GM12878 (cell line): ENCODE measurements at regions not wholly inside any gene's neighbourhood (a gene's known extent, or its start where the extent isn't known, plus 50 kb on each side); places are given as distances from the start of the nearest gene placed in this dataset.

Source experiments
- ATAC-seq: fragments of 200-7000 bp; cut with Tn5 transposase; 3 replicates; pipeline ENCODE4 v1.9.1; 2020; ENCODE audit warnings: mild to moderate bottlenecking, moderate library complexity
- BruUV-seq: library from RNA; stranded (reverse); fragments of 400-500 nt; replicated peaks from 2 replicates; lab custom pipeline; 2021; lab: Mats Ljungman, UMichigan
- CTCF ChIA-PET: fragments of 300-600 bp; sonication (Branson Sonifier 250); formaldehyde crosslinking; extraction: SDS; loops from one replicate; lab custom pipeline; 2021; ENCODE audit warnings: inconsistent platforms; lab: Yijun Ruan, JAX
- POLR2A ChIA-PET: fragments of 350-600 bp; formaldehyde crosslinking; extraction: SDS; loops from one replicate; lab custom pipeline; 2021; ENCODE audit warnings: inconsistent platforms; lab: Charles Lee
- RAD21 ChIA-PET: fragments of 300-600 bp; sonication (Branson Sonifier 250); formaldehyde crosslinking; loops from one replicate; lab custom pipeline; 2023; ENCODE audit warnings: antibody characterized with exemption; ENCODE audit not compliant: unreplicated experiment; lab: Charles Lee
- SMC1A ChIA-PET: fragments of 300-600 bp; sonication (Branson Sonifier 250); formaldehyde crosslinking; loops from one replicate; lab custom pipeline; 2023; ENCODE audit not compliant: unreplicated experiment, uncharacterized antibody; lab: Charles Lee
- DNase-seq: peaks from one replicate; pipeline ENCODE4 v3.0.0-alpha.2; 2011; ENCODE audit warnings: low read depth, low spot score
- FAIRE-seq: peaks from 3 replicates; lab custom pipeline; 2011; peaks lifted over from hg19 to GRCh38; lab: Jason Lieb, UNC
- H2AFZ ChIP-seq: 2 replicates; pipeline ENCODE4 v1.6.0; 2011; ENCODE audit warnings: low read depth, low read length, control low read depth; ENCODE audit not compliant: control insufficient read depth
- H3K27ac ChIP-seq: 2 replicates; pipeline ENCODE4 v1.5.1; 2011; ENCODE audit warnings: control low read depth; ENCODE audit not compliant: control insufficient read depth, insufficient read depth
- H3K27me3 ChIP-seq, 2 experiments: replicated peaks in 1 of 2; 2 replicates each; pipeline versions ENCODE4 v1.6.0 to v1.6.1; 2011; ENCODE audit warnings: low read length in 1 of 2; ENCODE audit not compliant: control insufficient read depth in 2 of 2, insufficient read depth in 2 of 2
- H3K36me3 ChIP-seq, 2 experiments: 2 replicates each; pipeline ENCODE4 v1.5.1; 2011; ENCODE audit warnings: low read length in 1 of 2; ENCODE audit not compliant: control insufficient read depth in 2 of 2, insufficient read depth in 2 of 2
- H3K4me1 ChIP-seq: 2 replicates; pipeline ENCODE4 v1.6.1; 2011; ENCODE audit warnings: mild to moderate bottlenecking, low read length, moderate library complexity, mixed read lengths; ENCODE audit not compliant: control insufficient read depth, insufficient read depth
- H3K4me2 ChIP-seq: 2 replicates; pipeline ENCODE4 v1.6.0; 2011; ENCODE audit warnings: control low read depth; ENCODE audit not compliant: control insufficient read depth, insufficient read depth
- H3K4me3 ChIP-seq: fragments of 200-600 bp; sonication (generic); 2 replicates; pipeline ENCODE4 v1.5.1; 2016
- H3K79me2 ChIP-seq: 2 replicates; pipeline ENCODE4 v1.6.0; 2011; ENCODE audit warnings: low read length; ENCODE audit not compliant: control insufficient read depth, insufficient read depth
- H3K9ac ChIP-seq: 2 replicates; pipeline ENCODE4 v1.8.0; 2011; ENCODE audit warnings: low read length, control low read depth, mixed read lengths; ENCODE audit not compliant: control insufficient read depth, insufficient read depth
- H3K9me3 ChIP-seq: replicated peaks from 3 replicates; pipeline ENCODE4 v1.5.1; 2011; ENCODE audit warnings: mild to moderate bottlenecking, low read length; ENCODE audit not compliant: control insufficient read depth, insufficient read depth
- H4K20me1 ChIP-seq: 2 replicates; pipeline ENCODE4 v1.6.0; 2011; ENCODE audit not compliant: control insufficient read depth, insufficient read depth
- BCL11A ChIP-seq: IDR thresholded peaks from 2 replicates; pipeline ENCODE4 v1.6.1; 2011; ENCODE audit warnings: low read depth, low read length
- BCLAF1 ChIP-seq: fragments of 450-650 bp; IDR thresholded peaks from 2 replicates; pipeline ENCODE4 v1.6.1; 2017; ENCODE audit warnings: antibody characterized with exemption, mild to moderate bottlenecking, moderate library complexity
- BHLHE40 ChIP-seq, 2 experiments: fragments of 450-650 bp in 1 of 2; IDR thresholded peaks; 2 replicates each; pipeline ENCODE4 v1.6.1; 2011 to 2017; ENCODE audit warnings: low read depth in 2 of 2, borderline replicate concordance in 1 of 2, improper control_type of control experiment in 1 of 2, low read length in 1 of 2, mild to moderate bottlenecking in 1 of 2
- CREM ChIP-seq: IDR thresholded peaks from 2 replicates; pipeline ENCODE4 v1.6.1; 2014; ENCODE audit warnings: antibody characterized with exemption, low read depth
- HSF1 ChIP-seq: fragments of 150-350 bp; IDR thresholded peaks from 2 replicates; pipeline ENCODE4 v1.6.1; 2014; ENCODE audit warnings: mild to moderate bottlenecking, low read depth, low read length
- IRF4 ChIP-seq: IDR thresholded peaks from 2 replicates; pipeline ENCODE4 v1.6.1; 2011; ENCODE audit warnings: low read depth, low read length
- KDM1A ChIP-seq: fragments of 200-600 bp; sonication (generic); IDR thresholded peaks from 2 replicates; pipeline ENCODE4 v1.6.1; 2016; ENCODE audit warnings: borderline replicate concordance
- NBN ChIP-seq: fragments of 450-650 bp; IDR thresholded peaks from 2 replicates; pipeline ENCODE4 v1.6.1; 2016
- NFYB ChIP-seq: IDR thresholded peaks from 2 replicates; pipeline ENCODE4 v1.6.1; 2011; ENCODE audit warnings: low read depth, mild to moderate bottlenecking, low read length, improper control_type of control experiment, moderate library complexity; ENCODE audit not compliant: insufficient read depth
- PAX8 ChIP-seq: fragments of 450-650 bp; IDR thresholded peaks from 2 replicates; pipeline ENCODE4 v1.6.1; 2017; ENCODE audit warnings: mild to moderate bottlenecking, moderate library complexity
- PBX3 ChIP-seq: IDR thresholded peaks from 2 replicates; pipeline ENCODE4 v1.6.1; 2011; ENCODE audit warnings: mild to moderate bottlenecking, low read depth, low read length, moderate library complexity; ENCODE audit not compliant: insufficient replicate concordance
- SP1 ChIP-seq: IDR thresholded peaks from one replicate; pipeline ENCODE4 v1.6.1; 2011; ENCODE audit warnings: low read depth, low read length
- STAT3 ChIP-seq: IDR thresholded peaks from 2 replicates; pipeline ENCODE4 v1.6.1; 2011; ENCODE audit warnings: low read depth, low read length, improper control_type of control experiment
- WGBS: methylation state at CpG from one replicate; pipeline ENCODE4 v1.1.6; 2016; ENCODE audit warnings: low lambda C conversion rate; ENCODE audit not compliant: insufficient replicate concordance, insufficient coverage; ENCODE audit errors: missing lambda C conversion rate; 5-methylcytosine and 5-hydroxymethylcytosine counted together
- in situ Hi-C: fragments of 300-500 bp; cut with MboI; formaldehyde crosslinking; loops from 9 replicates; pipeline ENCODE4 v1.14.3; 2018; ENCODE audit warnings: mixed read lengths
- intact Hi-C: fragments of 100-400 bp; cut with micrococcal nuclease; formaldehyde crosslinking; loops from one replicate; pipeline ENCODE4 v1.14.2; 2022; ENCODE audit not compliant: unreplicated experiment

GRCh38 chr4:138909587-138909986, 106.0 kb upstream of the NOCT start:
- H3K4me3 ChIP-seq = no peak overlapping the region
- H3K27me3 ChIP-seq = no peaks in the 10 kb centered on the region
- ChIA-PET CTCF (interaction anchor here (0.7 to 1.0 kb wide), 3 partner anchors 9 to 829 kb away, joined by 3 to 4 read pairs (median 4); no protein-coding TSS in a partner anchor), POLR2A (interaction anchor here (0.6 kb wide), 1 partner anchor 10 kb away, joined by 3 read pairs; no protein-coding TSS in a partner anchor), SMC1A (interaction anchor here (0.6 to 1.3 kb wide), 3 partner anchors 38 to 568 kb away, joined by 3 to 4 read pairs (median 4); no protein-coding TSS in a partner anchor), RAD21 (no interaction called here)
- no peak overlapping the region for H3K27ac ChIP-seq
- FAIRE-seq (no peak), DNase-seq (no peak), ATAC-seq (no peak)
- TF ChIP-seq PAX8 (no peak), SP1 (no peak), CREM (no peak), PBX3 (no peak), IRF4 (no peak), BCL11A (no peak), NFYB (no peak), KDM1A (no peak), STAT3 (no peak), BCLAF1 (no peak), HSF1 (no peak), BHLHE40 (IDR thresholded peaks at IDR 0.05; ENCODE audit: borderline replicate concordance in 1 of 2, low read depth in 2 of 2, low read length in 1 of 2) (no peak), NBN (no peak)
- no peaks in the 10 kb centered on the region for H3K79me2 ChIP-seq
- H3K4me1 ChIP-seq = no peaks in the 10 kb centered on the region
- no peak overlapping the region for H2AFZ ChIP-seq
- intact Hi-C loops = no loop called here
- H3K9me3 ChIP-seq = no peaks in the 10 kb centered on the region
- no peak overlapping the region for H3K4me2 ChIP-seq
- no TSS peak for BruUV-seq
- H4K20me1 ChIP-seq = no peaks in the 10 kb centered on the region
- H3K9ac ChIP-seq = no peak overlapping the region
- in situ Hi-C loops = no loop called here
- WGBS = 1% methylated on average over 4 of the region's 4 CpGs
- no peaks in the 10 kb centered on the region for H3K36me3 ChIP-seq
